Colonic mucosa (tissue), 4 donors: ENCODE measurements at regions not wholly inside any gene's neighbourhood (a gene's known extent, or its start where the extent isn't known, plus 50 kb on each side); places are given as distances from the start of the nearest gene placed in this dataset.

Source experiments
- DNase-seq: peaks from one replicate; pipeline ENCODE4 v3.0.0-alpha.2; 2020
- H3K27ac ChIP-seq: fragments of 200-600 bp; one replicate; pipeline ENCODE4 v1.8.0; 2021
- H3K27me3 ChIP-seq: fragments of 200-600 bp; one replicate; pipeline ENCODE4 v1.8.0; 2021
- H3K36me3 ChIP-seq: fragments of 200-600 bp; one replicate; pipeline ENCODE4 v1.8.0; 2021
- H3K4me1 ChIP-seq: fragments of 200-600 bp; one replicate; pipeline ENCODE4 v1.8.0; 2021; ENCODE audit warnings: mild to moderate bottlenecking
- H3K4me3 ChIP-seq: fragments of 200-600 bp; one replicate; pipeline ENCODE4 v1.8.0; 2021
- H3K9ac ChIP-seq, 2 donors: one replicate each; pipeline ENCODE4 v1.7.0; 2013; ENCODE audit warnings: control low read depth in 2 of 2, low read depth in 2 of 2, low read length in 2 of 2
- H3K9me3 ChIP-seq: fragments of 200-600 bp; one replicate; pipeline ENCODE4 v1.8.0; 2021
- CTCF ChIP-seq: fragments of 200-600 bp; IDR thresholded peaks from one replicate; pipeline ENCODE4 v1.8.0; 2022; ENCODE audit warnings: antibody characterized with exemption, mild to moderate bottlenecking
- intact Hi-C: fragments of 100-400 bp; cut with DNase I; formaldehyde crosslinking; loops from one replicate; pipeline ENCODE4 v1.14.1; 2022
- donor health status: healthy.
- donor health status: DM: no; HTN: no; CAD: no.
- donor health status: DM: no; HTN: no; CAD: no.

- intact Hi-C loops, result no loop called here
- no peaks in the 10 kb centered on the region for H3K4me1 ChIP-seq
- TF ChIP-seq CTCF, result no peak
- no peaks in the 10 kb centered on the region for H3K36me3 ChIP-seq
- no peaks in the 10 kb centered on the region for H3K27me3 ChIP-seq
- no peak overlapping the region for H3K4me3 ChIP-seq
- no peak overlapping the region for H3K27ac ChIP-seq
- H3K9ac ChIP-seq, result no peak overlapping the region
- no peaks in the 10 kb centered on the region for H3K9me3 ChIP-seq
- no peak for DNase-seq
Measured at GRCh38 chr22:20637750-20638506, 130.5 kb downstream of the MED15 start.

GRCh38 chr22:20638507-20638870 lies 131.1 kb downstream of the MED15 start:
- H3K36me3 ChIP-seq, result no peaks in the 10 kb centered on the region
- no peak for TF ChIP-seq CTCF
- H3K4me3 ChIP-seq, result no peak overlapping the region
- H3K27me3 ChIP-seq, result no peaks in the 10 kb centered on the region
- no peak for DNase-seq
- intact Hi-C loops, result no loop called here
- no peaks in the 10 kb centered on the region for H3K9me3 ChIP-seq
- H3K27ac ChIP-seq, result no peak overlapping the region
- H3K9ac ChIP-seq, result no peak overlapping the region
- H3K4me1 ChIP-seq, result no peaks in the 10 kb centered on the region

GRCh38 chr22:20639343-20639742 lies 131.9 kb downstream of the MED15 start:
- intact Hi-C loops, result no loop called here
- no peak for TF ChIP-seq CTCF
- no peak for DNase-seq

GRCh38 chr22:20639750-20640149 lies 132.3 kb downstream of the MED15 start:
- no peaks in the 10 kb centered on the region for H3K27me3 ChIP-seq
- intact Hi-C loops, result no loop called here
- TF ChIP-seq CTCF, result no peak

More at GRCh38 chr22:20639343-20639742, 131.9 kb downstream of the MED15 start:
- H3K4me1 ChIP-seq, result no peaks in the 10 kb centered on the region
- H3K36me3 ChIP-seq, result no peaks in the 10 kb centered on the region
- no peak overlapping the region for H3K4me3 ChIP-seq
- no peak overlapping the region for H3K9ac ChIP-seq
- no peak overlapping the region for H3K27ac ChIP-seq
- no peaks in the 10 kb centered on the region for H3K9me3 ChIP-seq
- no peaks in the 10 kb centered on the region for H3K27me3 ChIP-seq

GRCh38 chr22:20641198-20641892 lies 132.6 kb upstream of the SERPIND1 start:
- Histone ChIP-seq H3K27ac (no peak overlapping the region), H3K4me3 (no peak overlapping the region), H3K27me3 (no peaks in the 10 kb centered on the region), H3K9ac (no peak overlapping the region), H3K4me1 (no peaks in the 10 kb centered on the region), H3K9me3 (no peaks in the 10 kb centered on the region), H3K36me3 (no peaks in the 10 kb centered on the region)
- no peak for TF ChIP-seq CTCF
- no peak for DNase-seq
- intact Hi-C loops, result no loop called here

More at GRCh38 chr22:20639750-20640149, 132.3 kb downstream of the MED15 start:
- Histone ChIP-seq H3K9ac (no peak overlapping the region), H3K36me3 (no peaks in the 10 kb centered on the region), H3K9me3 (no peaks in the 10 kb centered on the region), H3K4me1 (no peaks in the 10 kb centered on the region), H3K4me3 (no peak overlapping the region), H3K27ac (no peak overlapping the region)
- no peak for DNase-seq
